ENCODE measurements at regions not wholly inside any gene's neighbourhood (a gene's known extent, or its start where the extent isn't known, plus 50 kb on each side); places are given as distances from the start of the nearest gene placed in this dataset.

DNA sequence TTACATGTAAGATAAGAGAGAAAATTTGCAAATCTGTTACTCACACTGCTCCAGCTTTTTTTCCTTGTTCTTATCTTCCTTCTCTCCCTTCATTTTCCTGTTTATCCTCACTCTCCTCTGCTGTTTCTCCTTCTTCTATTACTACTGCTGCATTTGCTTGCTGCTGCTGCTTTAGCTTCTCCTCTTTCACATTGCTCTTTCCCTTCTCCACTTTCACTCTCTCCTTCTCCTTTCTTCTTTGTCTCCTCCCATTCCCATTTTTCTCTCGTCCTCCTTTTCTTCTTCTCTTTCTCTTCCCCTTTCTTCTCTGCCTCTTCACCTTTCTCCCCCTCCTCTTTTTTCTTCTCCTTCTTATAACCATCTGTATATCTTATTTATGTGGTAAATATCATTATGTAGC is 288.6 kb downstream of the CDH9 start:
- no peak for DNase-seq
- Histone ChIP-seq H3K4me1 (replicated peaks in 1 of 2) (no peaks in the 10 kb centered on the region), H3K27ac (no peak overlapping the region), H3K9me3 (replicated peaks in 1 of 3) (no peaks in the 10 kb centered on the region), H3K27me3 (no peaks in the 10 kb centered on the region), H3K36me3 (replicated peaks in 1 of 2) (no peaks in the 10 kb centered on the region), H3K4me3 (no peak overlapping the region)
- intact Hi-C loops (cut with DNase I) = no loop called here
- TF ChIP-seq, protein P1, sequence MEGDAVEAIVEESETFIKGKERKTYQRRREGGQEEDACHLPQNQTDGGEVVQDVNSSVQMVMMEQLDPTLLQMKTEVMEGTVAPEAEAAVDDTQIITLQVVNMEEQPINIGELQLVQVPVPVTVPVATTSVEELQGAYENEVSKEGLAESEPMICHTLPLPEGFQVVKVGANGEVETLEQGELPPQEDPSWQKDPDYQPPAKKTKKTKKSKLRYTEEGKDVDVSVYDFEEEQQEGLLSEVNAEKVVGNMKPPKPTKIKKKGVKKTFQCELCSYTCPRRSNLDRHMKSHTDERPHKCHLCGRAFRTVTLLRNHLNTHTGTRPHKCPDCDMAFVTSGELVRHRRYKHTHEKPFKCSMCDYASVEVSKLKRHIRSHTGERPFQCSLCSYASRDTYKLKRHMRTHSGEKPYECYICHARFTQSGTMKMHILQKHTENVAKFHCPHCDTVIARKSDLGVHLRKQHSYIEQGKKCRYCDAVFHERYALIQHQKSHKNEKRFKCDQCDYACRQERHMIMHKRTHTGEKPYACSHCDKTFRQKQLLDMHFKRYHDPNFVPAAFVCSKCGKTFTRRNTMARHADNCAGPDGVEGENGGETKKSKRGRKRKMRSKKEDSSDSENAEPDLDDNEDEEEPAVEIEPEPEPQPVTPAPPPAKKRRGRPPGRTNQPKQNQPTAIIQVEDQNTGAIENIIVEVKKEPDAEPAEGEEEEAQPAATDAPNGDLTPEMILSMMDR (IDR thresholded peaks at IDR 0.05) = no peak
- TF ChIP-seq POLR2A (IDR thresholded peaks at IDR 0.05) = no peak
- WGBS, 4 donors = 10 to 39% (median 27%) methylated on average over 1 of the region's 1 CpG

- intact Hi-C loops (cut with DNase I) = no loop called here
- H3K4me3 ChIP-seq = no peak overlapping the region
- no peak for DNase-seq
- H3K27ac ChIP-seq = no peak overlapping the region
- TF ChIP-seq POLR2A (IDR thresholded peaks at IDR 0.05) = no peak
- TF ChIP-seq, protein P1 (IDR thresholded peaks at IDR 0.05) = no peak
- no peaks in the 10 kb centered on the region for H3K9me3 ChIP-seq (replicated peaks in 1 of 3)
- H3K4me1 ChIP-seq (replicated peaks in 1 of 2) = no peaks in the 10 kb centered on the region
- H3K36me3 ChIP-seq (replicated peaks in 1 of 2) = no peaks in the 10 kb centered on the region
- H3K27me3 ChIP-seq = no peaks in the 10 kb centered on the region
Measured at GRCh38 chr5:26740182-26740581, 298.2 kb downstream of the CDH9 start.

DNA sequence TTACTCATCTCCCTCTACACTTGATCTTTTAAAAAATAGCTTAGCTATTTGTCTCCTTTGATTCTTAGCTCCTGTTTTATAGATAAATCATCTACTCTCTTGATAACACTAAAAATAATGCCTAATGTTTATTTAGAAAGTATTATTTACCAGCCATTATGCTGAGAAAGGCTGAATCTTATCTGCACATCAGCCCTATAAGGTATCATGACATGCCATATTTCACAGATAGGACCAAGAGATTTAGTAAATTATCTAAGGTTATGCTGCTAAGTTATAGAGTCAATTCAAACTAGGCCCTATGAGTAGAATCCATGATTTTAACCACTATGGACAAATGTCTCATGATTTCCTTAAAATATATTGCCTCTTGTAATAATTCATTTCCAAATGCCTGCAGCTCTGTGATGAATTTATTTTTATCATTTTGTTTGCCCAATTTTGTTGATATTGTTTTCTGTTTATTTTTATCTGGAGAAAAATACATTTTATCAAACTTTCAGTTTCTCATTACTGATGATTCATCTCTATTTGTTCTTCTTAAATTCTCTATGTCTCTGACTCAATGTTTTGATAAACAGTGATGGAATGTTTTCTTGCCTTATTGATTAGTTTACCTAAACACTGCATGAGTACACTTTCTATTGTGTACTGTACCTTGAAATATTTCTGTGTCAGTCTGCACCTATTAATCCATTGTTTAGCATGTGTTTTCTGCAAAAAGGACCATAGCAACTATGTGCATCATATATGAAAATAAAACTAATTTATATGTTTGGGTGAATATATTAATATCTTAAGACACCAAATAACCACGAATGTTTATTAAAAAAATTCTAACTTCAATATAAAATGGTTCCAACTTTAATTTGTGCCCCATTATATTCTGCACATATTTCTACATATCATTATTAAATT is 300.8 kb downstream of the CDH9 start:
- Histone ChIP-seq H3K9me3 (replicated peaks in 1 of 3) (no peaks in the 10 kb centered on the region), H3K27me3 (no peaks in the 10 kb centered on the region), H3K4me3 (no peak overlapping the region), H3K27ac (no peak overlapping the region), H3K4me1 (replicated peaks in 1 of 2) (no peaks in the 10 kb centered on the region), H3K36me3 (replicated peaks in 1 of 2) (no peaks in the 10 kb centered on the region)
- intact Hi-C loops (cut with DNase I) = no loop called here
- 63 to 86% (median 71%) methylated on average over 1 of the region's 1 CpG for WGBS, 4 donors
- no peak for DNase-seq
- no peak for TF ChIP-seq POLR2A (IDR thresholded peaks at IDR 0.05)
- TF ChIP-seq, protein P1 (IDR thresholded peaks at IDR 0.05) = no peak

GRCh38 chr5:26727916-26728315 is 310.5 kb downstream of the CDH9 start:
- H3K27me3 ChIP-seq = no peaks in the 10 kb centered on the region
- intact Hi-C loops (cut with DNase I) = no loop called here
- 77 to 88% (median 77%) methylated on average over 3 of the region's 3 CpGs for WGBS, 4 donors
- H3K4me1 ChIP-seq (replicated peaks in 1 of 2) = no peaks in the 10 kb centered on the region
- no peak for DNase-seq
- H3K9me3 ChIP-seq (replicated peaks in 1 of 3) = no peaks in the 10 kb centered on the region
- no peak overlapping the region for H3K27ac ChIP-seq
- no peak for TF ChIP-seq POLR2A (IDR thresholded peaks at IDR 0.05)
- TF ChIP-seq, protein P1 (IDR thresholded peaks at IDR 0.05) = no peak
- H3K36me3 ChIP-seq (replicated peaks in 1 of 2) = no peaks in the 10 kb centered on the region
- no peak overlapping the region for H3K4me3 ChIP-seq
